Fibroblast of lung (primary cell): ENCODE measurements at regions not wholly inside any gene's neighbourhood (a gene's known extent, or its start where the extent isn't known, plus 50 kb on each side); places are given as distances from the start of the nearest gene placed in this dataset.

Experiments used
- DNase-seq, 2 donors: peaks; one replicate each; pipeline versions ENCODE4 v3.0.0 to v3.0.0-alpha.2; 2010; ENCODE audit warnings: low read depth in 2 of 2
- H2AFZ ChIP-seq: 2 replicates; pipeline ENCODE4 v1.5.1; 2012; ENCODE audit warnings: low read length, control low read depth, inconsistent platforms
- H3K27ac ChIP-seq: 2 replicates; pipeline ENCODE4 v1.5.1; 2011; ENCODE audit warnings: low read length, control low read depth; ENCODE audit not compliant: insufficient read depth
- H3K27me3 ChIP-seq: 2 replicates; pipeline ENCODE4 v1.5.1; 2011; ENCODE audit warnings: mild to moderate bottlenecking, low read length; ENCODE audit not compliant: control insufficient read depth, insufficient read depth
- H3K36me3 ChIP-seq: 2 replicates; pipeline ENCODE4 v1.5.1; 2011; ENCODE audit warnings: low read length; ENCODE audit not compliant: control insufficient read depth, insufficient read depth
- H3K4me1 ChIP-seq: 2 replicates; pipeline ENCODE4 v1.5.1; 2011; ENCODE audit warnings: low read length; ENCODE audit not compliant: control insufficient read depth, insufficient read depth; ENCODE audit errors: extremely low read depth
- H3K4me2 ChIP-seq: 2 replicates; pipeline ENCODE4 v1.5.1; 2011; ENCODE audit warnings: low read length, control low read depth; ENCODE audit not compliant: insufficient read depth; ENCODE audit errors: extremely low read depth
- H3K4me3 ChIP-seq, 4 experiments: fragments of 200-600 bp in 1 of 4; sonication (generic) in 1 of 4; replicated peaks in 1 of 4; 2 replicates each; pipeline ENCODE4 v1.5.1; 2011 to 2016; ENCODE audit warnings: low read length in 4 of 4, low read depth in 3 of 4, mild to moderate bottlenecking in 3 of 4, control low read depth in 2 of 4, inconsistent platforms in 1 of 4, mixed read lengths in 1 of 4; ENCODE audit not compliant: insufficient read depth in 1 of 4; ENCODE audit errors: control extremely low read depth in 1 of 4
- H3K79me2 ChIP-seq: 2 replicates; pipeline ENCODE4 v1.5.1; 2012; ENCODE audit warnings: mild to moderate bottlenecking, low read length, inconsistent platforms; ENCODE audit not compliant: control insufficient read depth, insufficient read depth
- H3K9ac ChIP-seq: 2 replicates; pipeline ENCODE4 v1.5.1; 2011; ENCODE audit warnings: mild to moderate bottlenecking, low read length, control low read depth; ENCODE audit not compliant: insufficient read depth
- H3K9me3 ChIP-seq: 2 replicates; pipeline ENCODE4 v1.5.1; 2012; ENCODE audit warnings: low read depth, low read length; ENCODE audit not compliant: control insufficient read depth, insufficient read depth
- H4K20me1 ChIP-seq: 2 replicates; pipeline ENCODE4 v1.5.1; 2011; ENCODE audit warnings: low read length; ENCODE audit not compliant: control insufficient read depth, insufficient read depth; ENCODE audit errors: extremely low read depth
- CTCF ChIP-seq, 2 donors: IDR thresholded peaks in 1 of 2; conservative IDR thresholded peaks in 1 of 2; 1 replicate in 1 of 2; 2 replicates in 1 of 2; pipeline ENCODE4 v1.5.1; 2011 to 2012; ENCODE audit warnings: low read length in 2 of 2, control low read depth in 1 of 2, inconsistent platforms in 1 of 2, low read depth in 1 of 2, mild to moderate bottlenecking in 1 of 2
- EZH2 ChIP-seq: IDR thresholded peaks from 2 replicates; pipeline ENCODE4 v1.5.1; 2012; ENCODE audit warnings: low read length, control low read depth, mild to moderate bottlenecking; ENCODE audit errors: missing control alignments

GRCh38 chr4:4641661-4642495, 100.0 kb upstream of the STX18 start:
- H2AFZ ChIP-seq = no peak overlapping the region
- H3K27ac ChIP-seq = no peak overlapping the region
- H3K4me1 ChIP-seq = no peaks in the 10 kb centered on the region
- H3K79me2 ChIP-seq = no peaks in the 10 kb centered on the region
- no peaks in the 10 kb centered on the region for H4K20me1 ChIP-seq
- H3K9me3 ChIP-seq = no peaks in the 10 kb centered on the region
- DNase-seq = no peak
- TF ChIP-seq EZH2 (no peak), CTCF (conservative IDR thresholded peaks at IDR 0.05 in 1 of 2, IDR thresholded peaks at IDR 0.05 in 1 of 2; ENCODE audit: low read depth in 1 of 2, low read length in 2 of 2) (no peak)
- no peak overlapping the region for H3K4me2 ChIP-seq
- H3K36me3 ChIP-seq = no peaks in the 10 kb centered on the region
- H3K9ac ChIP-seq = no peak overlapping the region
- H3K27me3 ChIP-seq = no peaks in the 10 kb centered on the region
- no peak overlapping the region for H3K4me3 ChIP-seq

GRCh38 chr4:4641254-4641653, 99.4 kb upstream of the STX18 start:
- Histone ChIP-seq H2AFZ (no peak overlapping the region), H3K27me3 (no peaks in the 10 kb centered on the region), H3K4me2 (no peak overlapping the region), H3K9ac (no peak overlapping the region), H3K9me3 (no peaks in the 10 kb centered on the region), H3K79me2 (no peaks in the 10 kb centered on the region), H3K4me1 (no peaks in the 10 kb centered on the region), H3K36me3 (no peaks in the 10 kb centered on the region), H3K4me3 (no peak overlapping the region), H4K20me1 (no peaks in the 10 kb centered on the region), H3K27ac (no peak overlapping the region)
- no peak for DNase-seq
- TF ChIP-seq EZH2 (no peak), CTCF (conservative IDR thresholded peaks at IDR 0.05 in 1 of 2, IDR thresholded peaks at IDR 0.05 in 1 of 2; ENCODE audit: low read depth in 1 of 2, low read length in 2 of 2) (no peak)

GRCh38 chr4:4640692-4641091, 98.8 kb upstream of the STX18 start:
- no peaks in the 10 kb centered on the region for H3K27me3 ChIP-seq
- H3K4me2 ChIP-seq = no peak overlapping the region
- no peak for DNase-seq
- no peaks in the 10 kb centered on the region for H3K36me3 ChIP-seq
- H4K20me1 ChIP-seq = no peaks in the 10 kb centered on the region
- H3K9me3 ChIP-seq = no peaks in the 10 kb centered on the region
- H3K79me2 ChIP-seq = no peaks in the 10 kb centered on the region
- no peak for TF ChIP-seq CTCF (conservative IDR thresholded peaks at IDR 0.05 in 1 of 2, IDR thresholded peaks at IDR 0.05 in 1 of 2; ENCODE audit: low read depth in 1 of 2, low read length in 2 of 2)
- no peak for TF ChIP-seq EZH2
- no peaks in the 10 kb centered on the region for H3K4me1 ChIP-seq
- H3K9ac ChIP-seq = no peak overlapping the region
- H3K4me3 ChIP-seq = no peak overlapping the region
- no peak overlapping the region for H2AFZ ChIP-seq
- no peak overlapping the region for H3K27ac ChIP-seq
